ENCODE measurements at regions not wholly inside any gene's neighbourhood (a gene's known extent, or its start where the extent isn't known, plus 50 kb on each side); places are given as distances from the start of the nearest gene placed in this dataset.

GRCh38 chr2:5410991-5411700 lies 281.0 kb upstream of the SOX11 start:
- TF ChIP-seq CTCF (IDR thresholded peaks at IDR 0.05; ENCODE audit: low read depth, low read length) = no peak
- in situ Hi-C loops (cut with HindIII; ENCODE audit: low sequenced_read_pairs) = no loop called here
- H3K4me3 ChIP-seq (ENCODE audit: low read depth, low read length) = no peak overlapping the region
- DNase-seq (ENCODE audit: low read depth, low spot score) = no peak

- no peak for DNase-seq (ENCODE audit: low read depth, low spot score)
- TF ChIP-seq CTCF (IDR thresholded peaks at IDR 0.05; ENCODE audit: low read depth, low read length) = no peak
- in situ Hi-C loops (cut with HindIII; ENCODE audit: low sequenced_read_pairs) = no loop called here
- H3K4me3 ChIP-seq (ENCODE audit: low read depth, low read length) = no peak overlapping the region
Measured at GRCh38 chr2:5412001-5412400, 280.2 kb upstream of the SOX11 start.

GRCh38 chr2:5433855-5434254 lies 258.3 kb upstream of the SOX11 start:
- no peak for TF ChIP-seq CTCF (IDR thresholded peaks at IDR 0.05; ENCODE audit: low read depth, low read length)
- no peak for DNase-seq (ENCODE audit: low read depth, low spot score)
- in situ Hi-C loops (cut with HindIII; ENCODE audit: low sequenced_read_pairs) = no loop called here
- H3K4me3 ChIP-seq (ENCODE audit: low read depth, low read length) = no peak overlapping the region

- TF ChIP-seq CTCF (IDR thresholded peaks at IDR 0.05; ENCODE audit: low read depth, low read length) = no peak
- DNase-seq (ENCODE audit: low read depth, low spot score) = no peak
- in situ Hi-C loops (cut with HindIII; ENCODE audit: low sequenced_read_pairs) = no loop called here
- no peak overlapping the region for H3K4me3 ChIP-seq (ENCODE audit: low read depth, low read length)
Measured at GRCh38 chr2:5437375-5437774, 254.8 kb upstream of the SOX11 start.

- no peak overlapping the region for H3K4me3 ChIP-seq (ENCODE audit: low read depth, low read length)
- DNase-seq (ENCODE audit: low read depth, low spot score) = no peak
- TF ChIP-seq CTCF (IDR thresholded peaks at IDR 0.05; ENCODE audit: low read depth, low read length) = no peak
- in situ Hi-C loops (cut with HindIII; ENCODE audit: low sequenced_read_pairs) = no loop called here
Measured at GRCh38 chr2:5440174-5440573, 252.0 kb upstream of the SOX11 start.

GRCh38 chr2:5442736-5443135 lies 249.4 kb upstream of the SOX11 start:
- in situ Hi-C loops (cut with HindIII; ENCODE audit: low sequenced_read_pairs) = no loop called here
- no peak overlapping the region for H3K4me3 ChIP-seq (ENCODE audit: low read depth, low read length)
- DNase-seq (ENCODE audit: low read depth, low spot score) = no peak
- no peak for TF ChIP-seq CTCF (IDR thresholded peaks at IDR 0.05; ENCODE audit: low read depth, low read length)
